VCaP (cell line): ENCODE measurements at regions not wholly inside any gene's neighbourhood (a gene's known extent, or its start where the extent isn't known, plus 50 kb on each side); places are given as distances from the start of the nearest gene placed in this dataset.
"Not testable (repeated sequence)": the region's sequence is repeated elsewhere in the genome, so short reads cannot be mapped to it uniquely, and the experiment has no call there.

Experiments
- H3K27ac ChIP-seq: fragments of 450-650 bp; 2 replicates; pipeline ENCODE4 v1.5.1; 2017
- TF ChIP-seq, protein P1 (sequence below): fragments of 450-650 bp; conservative IDR thresholded peaks from 2 replicates; pipeline ENCODE4 v1.5.1; 2017; ENCODE audit warnings: mild to moderate bottlenecking, moderate library complexity

DNA sequence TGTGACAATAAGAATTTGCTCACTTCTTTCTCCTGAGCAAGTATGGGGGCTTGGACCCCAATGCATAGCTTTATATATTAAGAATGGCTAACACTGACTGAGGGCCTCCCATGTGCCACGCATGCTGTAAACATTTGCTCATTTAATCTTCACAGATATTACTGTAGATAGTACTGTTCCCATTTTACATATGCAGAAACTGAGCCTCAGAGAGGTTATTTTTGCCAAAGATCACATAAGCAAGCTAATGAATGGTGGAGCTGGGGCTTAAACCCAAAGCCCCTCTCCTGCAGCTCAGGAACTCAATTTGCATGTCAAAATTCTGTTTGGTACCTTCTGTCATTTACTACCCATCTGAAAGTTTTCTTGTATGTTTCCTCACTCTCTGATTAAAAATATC, 163.5 kb upstream of the NFIA start:
- TF ChIP-seq, protein P1, sequence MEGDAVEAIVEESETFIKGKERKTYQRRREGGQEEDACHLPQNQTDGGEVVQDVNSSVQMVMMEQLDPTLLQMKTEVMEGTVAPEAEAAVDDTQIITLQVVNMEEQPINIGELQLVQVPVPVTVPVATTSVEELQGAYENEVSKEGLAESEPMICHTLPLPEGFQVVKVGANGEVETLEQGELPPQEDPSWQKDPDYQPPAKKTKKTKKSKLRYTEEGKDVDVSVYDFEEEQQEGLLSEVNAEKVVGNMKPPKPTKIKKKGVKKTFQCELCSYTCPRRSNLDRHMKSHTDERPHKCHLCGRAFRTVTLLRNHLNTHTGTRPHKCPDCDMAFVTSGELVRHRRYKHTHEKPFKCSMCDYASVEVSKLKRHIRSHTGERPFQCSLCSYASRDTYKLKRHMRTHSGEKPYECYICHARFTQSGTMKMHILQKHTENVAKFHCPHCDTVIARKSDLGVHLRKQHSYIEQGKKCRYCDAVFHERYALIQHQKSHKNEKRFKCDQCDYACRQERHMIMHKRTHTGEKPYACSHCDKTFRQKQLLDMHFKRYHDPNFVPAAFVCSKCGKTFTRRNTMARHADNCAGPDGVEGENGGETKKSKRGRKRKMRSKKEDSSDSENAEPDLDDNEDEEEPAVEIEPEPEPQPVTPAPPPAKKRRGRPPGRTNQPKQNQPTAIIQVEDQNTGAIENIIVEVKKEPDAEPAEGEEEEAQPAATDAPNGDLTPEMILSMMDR = no peak
- no peak overlapping the region for H3K27ac ChIP-seq

DNA sequence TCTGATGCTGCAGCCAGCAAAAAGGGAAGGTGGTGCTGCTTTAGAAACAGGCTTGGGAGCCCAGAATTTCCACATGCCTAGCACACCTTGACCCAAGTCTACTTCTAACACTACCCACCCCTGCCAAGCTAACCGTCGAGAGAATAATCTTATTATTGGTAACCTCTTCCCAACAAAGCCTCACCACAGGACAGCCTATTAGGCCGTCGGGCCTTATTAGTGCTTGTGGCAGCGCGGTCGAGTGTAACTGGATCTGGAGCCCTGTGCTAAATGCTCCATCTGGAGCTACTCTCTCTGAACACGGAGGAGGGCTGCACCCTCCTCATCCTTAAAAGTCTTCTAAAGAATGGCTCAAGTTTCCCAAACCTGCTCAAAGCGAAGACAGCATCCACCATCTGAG, 165.5 kb upstream of the NFIA start:
- TF ChIP-seq, protein P1 = no peak
- H3K27ac ChIP-seq = no peak overlapping the region

DNA sequence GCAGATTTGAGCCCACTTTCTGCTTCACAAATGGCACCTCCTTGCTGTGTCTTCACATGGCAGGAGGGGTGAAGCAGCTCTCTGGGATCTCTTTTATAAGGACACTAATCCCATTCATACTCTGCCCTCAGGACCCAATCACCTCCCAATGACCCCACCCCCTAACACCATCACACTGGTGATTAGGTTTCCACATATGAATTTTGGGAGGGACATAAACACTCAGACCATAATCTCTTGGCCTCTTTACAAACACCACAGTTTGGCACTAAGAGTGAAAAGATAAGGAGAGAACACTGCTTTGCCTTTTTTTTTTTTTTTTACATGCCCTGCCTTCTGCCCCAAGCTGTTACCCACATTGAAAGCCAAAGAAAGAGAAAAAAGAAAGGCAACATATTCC, 166.2 kb upstream of the NFIA start:
- H3K27ac ChIP-seq = no peak overlapping the region
- TF ChIP-seq, protein P1 = no peak

DNA sequence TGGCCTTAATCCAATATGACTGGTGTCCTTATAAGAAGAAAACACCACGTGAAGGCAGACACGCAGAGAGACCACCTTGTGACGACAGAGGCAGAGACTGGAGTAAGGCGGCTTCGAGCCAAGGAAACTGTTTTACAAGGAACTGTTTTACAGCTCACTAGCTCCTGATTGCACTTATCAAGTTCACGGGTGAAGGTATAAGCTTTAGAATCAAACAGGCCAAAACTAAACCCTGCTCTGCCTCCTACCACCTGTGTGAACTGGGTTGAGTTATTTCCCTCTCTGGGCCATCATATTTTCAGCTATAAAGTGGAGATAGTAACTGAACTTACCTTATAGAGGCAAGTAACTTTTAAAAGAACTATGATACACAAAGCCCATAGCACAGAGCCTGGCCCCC, 166.9 kb upstream of the NFIA start:
- no peak overlapping the region for H3K27ac ChIP-seq

DNA sequence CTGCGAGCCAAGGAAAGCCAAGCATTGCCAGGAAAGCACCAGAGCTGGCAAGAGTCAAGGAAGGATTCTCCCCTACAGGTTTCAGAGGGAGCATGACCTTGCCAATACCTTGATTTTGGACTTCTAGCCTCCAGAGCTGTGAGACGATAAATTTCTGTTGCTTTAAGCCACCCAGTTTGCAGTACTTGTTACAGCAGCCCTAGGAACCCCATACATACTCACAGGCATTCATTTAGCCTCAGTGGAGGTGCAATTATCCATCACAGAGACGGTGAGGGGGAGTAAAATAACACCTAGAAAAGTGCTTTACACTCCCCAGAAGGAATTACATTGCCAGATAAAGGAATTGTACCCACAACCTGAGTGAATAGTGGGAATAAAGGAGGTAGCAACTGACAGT, 167.4 kb upstream of the NFIA start:
- TF ChIP-seq, protein P1 = no peak
- no peak overlapping the region for H3K27ac ChIP-seq

More for the DNA sequence above, 166.9 kb upstream of the NFIA start:
- TF ChIP-seq, protein P1 = no peak

DNA sequence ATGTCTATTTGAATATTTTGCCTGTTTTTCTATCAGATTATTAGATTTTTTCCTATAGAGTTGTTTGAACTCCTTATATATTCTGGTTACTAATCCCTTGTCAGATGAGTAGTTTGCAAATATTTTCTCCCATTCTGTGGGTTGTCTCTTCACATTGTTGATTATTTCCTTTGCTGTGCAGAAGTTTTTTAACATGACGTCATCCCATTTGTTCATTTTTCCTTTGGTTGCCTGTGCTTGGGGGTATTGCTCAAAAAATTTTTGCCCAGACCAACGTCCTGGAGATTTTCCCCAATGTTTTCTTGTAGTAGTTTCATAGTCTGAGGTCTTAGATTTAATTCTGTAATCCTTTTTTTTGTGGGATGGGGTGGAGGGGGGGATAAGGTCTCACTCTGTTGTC, 168.7 kb upstream of the NFIA start:
- H3K27ac ChIP-seq = not testable (repeated sequence)

DNA sequence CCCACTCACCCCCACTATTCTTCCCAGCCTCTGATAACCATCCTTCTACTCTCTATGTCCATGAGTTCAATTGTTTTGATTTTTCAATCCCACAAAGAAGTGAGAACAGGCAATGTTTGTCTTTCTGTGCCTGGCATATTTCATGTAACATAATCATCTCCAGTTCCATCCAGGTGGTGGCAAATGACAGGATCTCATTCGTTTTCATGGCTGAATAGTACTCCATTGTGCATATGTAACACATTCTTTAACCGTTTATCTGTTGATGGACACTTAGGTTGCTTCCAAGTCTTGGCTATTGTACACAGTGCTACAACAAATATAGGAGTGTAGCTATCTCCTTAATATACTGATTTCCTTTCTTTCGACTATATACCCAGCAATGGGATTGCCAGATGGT, 169.3 kb upstream of the NFIA start:
- no peak overlapping the region for H3K27ac ChIP-seq
- TF ChIP-seq, protein P1 = no peak

DNA sequence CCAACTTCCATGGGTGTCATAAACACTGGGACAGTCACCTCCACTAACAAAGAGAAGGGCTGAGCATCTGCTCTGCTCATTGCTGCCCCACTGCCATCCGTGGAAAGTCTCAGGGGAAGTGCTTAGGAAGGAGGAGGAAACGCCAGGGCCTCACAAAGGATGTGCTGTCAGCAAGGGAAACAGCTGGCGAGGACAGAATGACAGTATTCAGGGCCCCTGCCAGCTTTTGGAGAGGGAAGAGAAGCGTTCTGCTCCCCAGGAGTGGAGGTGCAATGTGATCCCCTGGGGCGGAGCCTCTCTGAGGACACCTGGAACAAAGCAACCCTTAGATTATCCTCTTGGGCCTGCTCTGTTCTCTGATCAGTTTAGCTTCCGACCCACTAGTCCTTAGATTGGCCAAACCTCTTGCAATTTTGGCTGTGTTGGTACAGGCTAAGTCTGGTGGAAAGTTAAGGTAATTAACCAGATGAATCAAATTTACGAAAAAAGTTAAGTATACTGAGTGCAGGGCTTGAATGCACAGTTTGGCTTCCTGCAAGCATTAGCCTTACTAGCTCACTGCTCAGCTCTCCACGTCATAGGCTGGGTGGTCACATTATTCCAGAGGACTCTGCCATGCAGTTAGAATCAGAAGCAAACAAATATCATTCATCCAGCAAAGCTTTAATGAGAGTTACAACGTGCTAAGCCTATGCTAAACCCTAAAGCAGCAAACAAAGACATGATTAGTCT, 170.2 kb upstream of the NFIA start:
- TF ChIP-seq, protein P1 = no peak
- H3K27ac ChIP-seq = no peak overlapping the region
